H9 (cell line): ENCODE measurements at regions not wholly inside any gene's neighbourhood (a gene's known extent, or its start where the extent isn't known, plus 50 kb on each side); places are given as distances from the start of the nearest gene placed in this dataset.

Experiments used
- DNase-seq: peaks from one replicate; pipeline ENCODE4 v3.0.0-alpha.2; 2017
- H2AFZ ChIP-seq: one replicate; pipeline ENCODE4 v1.6.1; 2013; ENCODE audit warnings: mild to moderate bottlenecking, low read length, control low read depth, moderate library complexity
- H2AK5ac ChIP-seq: 2 replicates; pipeline ENCODE4 v1.6.1; 2013; ENCODE audit warnings: low read length, control low read depth, mixed read lengths; ENCODE audit not compliant: insufficient read length
- H2BK120ac ChIP-seq: one replicate; pipeline ENCODE4 v1.6.1; 2013; ENCODE audit warnings: low read depth, mild to moderate bottlenecking, low read length, control low read depth, inconsistent platforms; ENCODE audit not compliant: poor library complexity, severe bottlenecking
- H2BK12ac ChIP-seq: 2 replicates; pipeline ENCODE4 v1.6.1; 2013; ENCODE audit warnings: low read length, control low read depth, mixed read lengths, low read depth; ENCODE audit not compliant: insufficient read length
- H2BK15ac ChIP-seq: 2 replicates; pipeline ENCODE4 v1.6.1; 2013; ENCODE audit warnings: low read depth, low read length, control low read depth
- H2BK20ac ChIP-seq: one replicate; pipeline ENCODE4 v1.6.1; 2013; ENCODE audit warnings: low read depth, mild to moderate bottlenecking, low read length, control low read depth, inconsistent platforms; ENCODE audit not compliant: poor library complexity, severe bottlenecking
- H2BK5ac ChIP-seq: 2 replicates; pipeline ENCODE4 v1.6.1; 2013; ENCODE audit warnings: low read length, control low read depth, mixed read lengths; ENCODE audit not compliant: insufficient read length
- H3K14ac ChIP-seq: 2 replicates; pipeline ENCODE4 v1.6.1; 2013; ENCODE audit warnings: low read length, control low read depth; ENCODE audit not compliant: insufficient read depth
- H3K18ac ChIP-seq: 2 replicates; pipeline ENCODE4 v1.6.1; 2013; ENCODE audit warnings: low read depth, mild to moderate bottlenecking, mixed read lengths, low read length, control low read depth; ENCODE audit not compliant: insufficient read length
- H3K23ac ChIP-seq: 2 replicates; pipeline ENCODE4 v1.6.1; 2013; ENCODE audit warnings: low read length, control low read depth, mixed read lengths, low read depth; ENCODE audit not compliant: insufficient read length
- H3K23me2 ChIP-seq: 2 replicates; pipeline ENCODE4 v1.6.1; 2013; ENCODE audit warnings: low read depth, mild to moderate bottlenecking, mixed read lengths, low read length, control low read depth; ENCODE audit not compliant: insufficient read length, poor library complexity, severe bottlenecking
- H3K27ac ChIP-seq: 2 replicates; pipeline ENCODE4 v1.5.1; 2013; ENCODE audit warnings: low read length, control low read depth, mixed read lengths, low read depth; ENCODE audit not compliant: insufficient read length
- H3K27me3 ChIP-seq: 2 replicates; pipeline ENCODE4 v1.6.1; 2013; ENCODE audit warnings: low read length, control low read depth, inconsistent platforms; ENCODE audit not compliant: insufficient read depth
- H3K4ac ChIP-seq: 2 replicates; pipeline ENCODE4 v1.6.1; 2013; ENCODE audit warnings: low read depth, mild to moderate bottlenecking, control low read depth, inconsistent platforms, low read length, moderate library complexity
- H3K4me1 ChIP-seq: 2 replicates; pipeline ENCODE4 v1.6.1; 2013; ENCODE audit warnings: low read length, control low read depth, inconsistent platforms; ENCODE audit not compliant: insufficient read depth
- H3K4me2 ChIP-seq: 2 replicates; pipeline ENCODE4 v1.6.1; 2013; ENCODE audit warnings: low read length, control low read depth, mixed read lengths; ENCODE audit not compliant: insufficient read length, insufficient read depth
- H3K56ac ChIP-seq: 2 replicates; pipeline ENCODE4 v1.6.1; 2013; ENCODE audit warnings: low read depth, mild to moderate bottlenecking, mixed read lengths, low read length, control low read depth; ENCODE audit not compliant: insufficient read length
- H3K79me1 ChIP-seq: 2 replicates; pipeline ENCODE4 v1.6.1; 2013; ENCODE audit warnings: low read depth, mild to moderate bottlenecking, moderate library complexity, low read length, control low read depth, inconsistent platforms; ENCODE audit not compliant: insufficient read depth, poor library complexity, severe bottlenecking
- H3K79me2 ChIP-seq: 2 replicates; pipeline ENCODE4 v1.6.1; 2013; ENCODE audit warnings: low read length, control low read depth, inconsistent platforms; ENCODE audit not compliant: insufficient read depth
- H3K9ac ChIP-seq: 2 replicates; pipeline ENCODE4 v1.6.1; 2013; ENCODE audit warnings: low read length, control low read depth, mixed read lengths; ENCODE audit not compliant: insufficient read length; ENCODE audit errors: extremely low read depth
- H3K9me3 ChIP-seq: one replicate; pipeline ENCODE4 v1.6.1; 2013; ENCODE audit warnings: low read depth, low read length, inconsistent platforms; ENCODE audit not compliant: control insufficient read depth
- H3T11ph ChIP-seq: one replicate; pipeline ENCODE4 v1.6.1; 2013; ENCODE audit warnings: mild to moderate bottlenecking, low read length, control low read depth, inconsistent platforms
- H4K20me1 ChIP-seq: one replicate; pipeline ENCODE4 v1.6.1; 2013; ENCODE audit not compliant: control insufficient read depth, insufficient read length, insufficient read depth
- H4K5ac ChIP-seq: 2 replicates; pipeline ENCODE4 v1.6.1; 2013; ENCODE audit warnings: low read depth, mild to moderate bottlenecking, mixed read lengths, low read length, control low read depth; ENCODE audit not compliant: insufficient read length
- H4K8ac ChIP-seq: replicated peaks from 2 replicates; pipeline ENCODE4 v1.6.1; 2013; ENCODE audit warnings: low read length, control low read depth, mixed read lengths, low read depth; ENCODE audit not compliant: insufficient read length
- H4K91ac ChIP-seq: 2 replicates; pipeline ENCODE4 v1.6.1; 2013; ENCODE audit warnings: low read depth, mild to moderate bottlenecking, moderate library complexity, mixed read lengths, low read length, control low read depth; ENCODE audit not compliant: insufficient read length
- H3K27ac Mint-ChIP-seq, 3 experiments: 2 replicates in 2 of 3; 3 replicates in 1 of 3; pipeline ENCODE4 v1.8.0; 2020 to 2021; ENCODE audit warnings: mixed read lengths in 3 of 3, mild to moderate bottlenecking in 1 of 3, moderate library complexity in 1 of 3
- H3K27me3 Mint-ChIP-seq: 2 replicates; pipeline ENCODE4 v1.8.0; 2021; ENCODE audit warnings: low read depth, mild to moderate bottlenecking, moderate library complexity, mixed read lengths
- H3K36me3 Mint-ChIP-seq, 3 experiments: 2 replicates in 2 of 3; 3 replicates in 1 of 3; pipeline ENCODE4 v1.8.0; 2020 to 2021; ENCODE audit warnings: low read depth in 3 of 3, mixed read lengths in 3 of 3; ENCODE audit not compliant: insufficient read depth in 1 of 3
- H3K4me1 Mint-ChIP-seq, 2 experiments: 2 replicates each; pipeline ENCODE4 v1.8.0; 2020; ENCODE audit warnings: mixed read lengths in 2 of 2
- H3K4me3 Mint-ChIP-seq, 2 experiments: 2 replicates in 1 of 2; 3 replicates in 1 of 2; pipeline ENCODE4 v1.8.0; 2020 to 2021; ENCODE audit warnings: mild to moderate bottlenecking in 2 of 2, mixed read lengths in 2 of 2, moderate library complexity in 1 of 2
- H3K9me3 Mint-ChIP-seq, 2 experiments: 2 replicates in 1 of 2; 3 replicates in 1 of 2; pipeline ENCODE4 v1.8.0; 2020; ENCODE audit warnings: mild to moderate bottlenecking in 2 of 2, mixed read lengths in 2 of 2, moderate library complexity in 1 of 2
- CTCF ChIP-seq: fragments of 200-600 bp; sonication (generic); conservative IDR thresholded peaks from 3 replicates; pipeline ENCODE4 v1.8.0; 2021; ENCODE audit warnings: antibody characterized with exemption, mild to moderate bottlenecking
- WGBS: extraction: QIAGEN DNeasy Blood & Tissue Kit; methylation state at CpG from one replicate; pipeline ENCODE4 v1.1.7; 2013; ENCODE audit warnings: missing lambda C conversion rate, low lambda C conversion rate, mixed read lengths; ENCODE audit not compliant: insufficient read length; ENCODE audit errors: extremely low coverage; 5-methylcytosine and 5-hydroxymethylcytosine counted together

GRCh38 chr9:135260221-135261180 is 173.0 kb downstream of the OLFM1 start:
- WGBS, result no CpG with 5 or more reads among the region's 35 CpGs
- Mint-ChIP-seq H3K4me3 (peak overlapping the region in 1 of 2 experiments; percentile 22; a peak in 1 of 5 replicates), H3K9me3 (no peaks in the 10 kb centered on the region), H3K4me1 (peaks cover 4 to 11% of the 10 kb centered on the region in 2 experiments; a peak in 3 of 4 replicates), H3K27me3 (peaks cover 11% of the 10 kb centered on the region), H3K36me3 (no peaks in the 10 kb centered on the region), H3K27ac (peak overlapping the region in 1 of 3 experiments; percentile 68; a peak in 2 of 7 replicates)
- no peak for DNase-seq
- Histone ChIP-seq H4K91ac (no peak overlapping the region), H3K27me3 (no peaks in the 10 kb centered on the region), H2AFZ (no peak overlapping the region), H3K9me3 (no peaks in the 10 kb centered on the region), H3K9ac (no peak overlapping the region), H3K56ac (no peak overlapping the region), H3K23me2 (no peaks in the 10 kb centered on the region), H3T11ph (no peak overlapping the region), H3K4me1 (peaks cover 4% of the 10 kb centered on the region; the same call in 1 of the 2 replicates), H3K18ac (no peak overlapping the region), H3K79me1 (no peaks in the 10 kb centered on the region), H4K20me1 (no peaks in the 10 kb centered on the region), H2BK120ac (no peak overlapping the region), H2BK12ac (no peak overlapping the region), H3K27ac (no peak overlapping the region), H3K4me2 (no peak overlapping the region), H3K79me2 (no peaks in the 10 kb centered on the region), H2BK15ac (no peak overlapping the region), H2AK5ac (no peak overlapping the region), H4K5ac (no peak overlapping the region), H3K4ac (no peak overlapping the region), H2BK20ac (no peak overlapping the region), H3K14ac (no peak overlapping the region; the same call in 1 of the 2 replicates), H4K8ac (no peak overlapping the region), H3K23ac (no peak overlapping the region), H2BK5ac (no peak overlapping the region)
- no peak for TF ChIP-seq CTCF
